ENCODE measurements at regions not wholly inside any gene's neighbourhood (a gene's known extent, or its start where the extent isn't known, plus 50 kb on each side); places are given as distances from the start of the nearest gene placed in this dataset.
"Not testable (repeated sequence)": the region's sequence is repeated elsewhere in the genome, so short reads cannot be mapped to it uniquely, and the experiment has no call there.

GRCh38 chrX:140190441-140191108, 225.3 kb upstream of the CXorf66 start:
- intact Hi-C loops (cut with DNase I): no loop called here
- ATAC-seq: no peak
- no peak for DNase-seq (ENCODE audit: low spot score)

GRCh38 chrX:140180585-140180984, 215.3 kb upstream of the CXorf66 start:
- intact Hi-C loops (cut with DNase I): no loop called here
- no peak for ATAC-seq
- no peak for DNase-seq (ENCODE audit: low spot score)

- ATAC-seq (peak; percentile 36), DNase-seq (ENCODE audit: low spot score) (no peak)
- intact Hi-C loops (cut with DNase I): no loop called here
Observed at GRCh38 chrX:140177821-140178220, 212.5 kb upstream of the CXorf66 start.

GRCh38 chrX:140172401-140172800, 207.1 kb upstream of the CXorf66 start:
- ATAC-seq: no peak
- intact Hi-C loops (cut with DNase I): no loop called here
- no peak for DNase-seq (ENCODE audit: low spot score)

- DNase-seq (ENCODE audit: low spot score) (no peak), ATAC-seq (no peak)
- intact Hi-C loops (cut with DNase I): no loop called here
Observed at GRCh38 chrX:140167551-140167950, 202.2 kb upstream of the CXorf66 start.

GRCh38 chrX:140165849-140166248, 200.5 kb upstream of the CXorf66 start:
- ATAC-seq (no peak), DNase-seq (ENCODE audit: low spot score) (no peak)
- intact Hi-C loops (cut with DNase I): no loop called here

- ATAC-seq: no peak
- no peak for DNase-seq (ENCODE audit: low spot score)
- intact Hi-C loops (cut with DNase I): no loop called here
Observed at GRCh38 chrX:140164391-140164790, 199.1 kb upstream of the CXorf66 start.

GRCh38 chrX:140163371-140164159, 198.2 kb upstream of the CXorf66 start:
- intact Hi-C loops (cut with DNase I): no loop called here
- no peak for ATAC-seq
- no peak for DNase-seq (ENCODE audit: low spot score)

GRCh38 chrX:140157611-140158010, 192.3 kb upstream of the CXorf66 start:
- ATAC-seq (peak; percentile 73), DNase-seq (ENCODE audit: low spot score) (no peak)
- intact Hi-C loops (cut with DNase I): no loop called here

GRCh38 chrX:140157143-140157542, 191.8 kb upstream of the CXorf66 start:
- no peak for ATAC-seq
- intact Hi-C loops (cut with DNase I): no loop called here
- DNase-seq (ENCODE audit: low spot score): no peak

GRCh38 chrX:140151316-140151715, 186.0 kb upstream of the CXorf66 start:
- no peak for ATAC-seq
- DNase-seq (ENCODE audit: low spot score): no peak
- intact Hi-C loops (cut with DNase I): no loop called here

GRCh38 chrX:140149761-140150160, 184.4 kb upstream of the CXorf66 start:
- DNase-seq (ENCODE audit: low spot score) (no peak), ATAC-seq (no peak)
- intact Hi-C loops (cut with DNase I): no loop called here

- ATAC-seq: no peak
- DNase-seq (ENCODE audit: low spot score): no peak
- intact Hi-C loops (cut with DNase I): no loop called here
Observed at GRCh38 chrX:140141444-140142029, 176.2 kb upstream of the CXorf66 start.

- DNase-seq (ENCODE audit: low spot score); intact Hi-C loops (cut with DNase I): not testable (repeated sequence)
- peak; percentile 22 for ATAC-seq
Observed at GRCh38 chrX:140138492-140138891, 173.2 kb upstream of the CXorf66 start.

GRCh38 chrX:140138065-140138464, 172.7 kb upstream of the CXorf66 start:
- ATAC-seq; intact Hi-C loops (cut with DNase I); DNase-seq (ENCODE audit: low spot score): not testable (repeated sequence)

- DNase-seq (ENCODE audit: low spot score) (no peak), ATAC-seq (no peak)
- intact Hi-C loops (cut with DNase I): no loop called here
Observed at GRCh38 chrX:140132937-140133336, 167.6 kb upstream of the CXorf66 start.

- ATAC-seq (no peak), DNase-seq (ENCODE audit: low spot score) (no peak)
- intact Hi-C loops (cut with DNase I): no loop called here
Observed at GRCh38 chrX:140123446-140123845, 158.1 kb upstream of the CXorf66 start.

- DNase-seq (ENCODE audit: low spot score); ATAC-seq; intact Hi-C loops (cut with DNase I): not testable (repeated sequence)
Observed at GRCh38 chrX:140114059-140114458, 148.7 kb upstream of the CXorf66 start.

- intact Hi-C loops (cut with DNase I): no loop called here
- DNase-seq (ENCODE audit: low spot score) (no peak), ATAC-seq (no peak)
Observed at GRCh38 chrX:140110081-140110650, 144.8 kb upstream of the CXorf66 start.

GRCh38 chrX:140104760-140105159, 139.4 kb upstream of the CXorf66 start:
- DNase-seq (ENCODE audit: low spot score): no peak
- no peak for ATAC-seq
- intact Hi-C loops (cut with DNase I): no loop called here

All from sciatic nerve (tissue), 2 donors.